Tibial nerve (tissue), 4 donors: ENCODE measurements at regions not wholly inside any gene's neighbourhood (a gene's known extent, or its start where the extent isn't known, plus 50 kb on each side); places are given as distances from the start of the nearest gene placed in this dataset.
"Not testable (repeated sequence)": the region's sequence is repeated elsewhere in the genome, so short reads cannot be mapped to it uniquely, and the experiment has no call there.

Source experiments
- DNase-seq, 2 donors: peaks; one replicate each; pipeline ENCODE4 v3.0.0-alpha.2; 2019; ENCODE audit warnings: low spot score in 2 of 2
- H3K27ac ChIP-seq, 4 donors: fragments of 200-600 bp; sonication (generic) in 3 of 4; one replicate each; pipeline ENCODE4 v1.5.1; 2017 to 2019; ENCODE audit warnings: mild to moderate bottlenecking in 1 of 4
- H3K27me3 ChIP-seq, 2 donors: fragments of 200-600 bp; sonication (generic) in 1 of 2; one replicate each; pipeline versions ENCODE4 v1.5.1 to v1.6.0; 2017 to 2019
- H3K36me3 ChIP-seq, 3 donors: fragments of 200-600 bp; sonication (generic); one replicate each; pipeline ENCODE4 v1.5.1; 2018 to 2019
- H3K4me1 ChIP-seq, 4 donors: fragments of 200-600 bp; sonication (generic) in 3 of 4; one replicate each; pipeline ENCODE4 v1.5.1; 2017 to 2019
- H3K4me3 ChIP-seq, 4 donors: fragments of 200-600 bp; sonication (generic) in 3 of 4; one replicate each; pipeline ENCODE4 v1.5.1; 2017 to 2019; ENCODE audit warnings: mild to moderate bottlenecking in 1 of 4, moderate library complexity in 1 of 4
- H3K9me3 ChIP-seq, 4 donors: fragments of 200-600 bp; sonication (generic) in 3 of 4; one replicate each; pipeline ENCODE4 v1.5.1; 2017 to 2019
- EP300 ChIP-seq, 2 donors: sonication (generic); formaldehyde crosslinking; IDR thresholded peaks; one replicate each; pipeline ENCODE4 v1.6.1; 2017; ENCODE audit warnings: antibody characterized with exemption in 2 of 2, mild to moderate bottlenecking in 1 of 2
- POLR2A ChIP-seq, 2 donors: fragments of 450-650 bp; IDR thresholded peaks; one replicate each; pipeline ENCODE4 v1.6.1; 2017; ENCODE audit warnings: antibody characterized with exemption in 2 of 2, mild to moderate bottlenecking in 2 of 2, moderate library complexity in 2 of 2
- WGBS, 2 donors: methylation state at CpG; one replicate each; pipeline ENCODE4 v1.1.5; 2018; 5-methylcytosine and 5-hydroxymethylcytosine counted together
- TF ChIP-seq, protein P1 (sequence below), 5 experiments: fragments of 200-600 bp in 3 of 5; fragments of 450-650 bp in 2 of 5; sonication (generic) in 3 of 5; IDR thresholded peaks; one replicate each; pipeline ENCODE4 v1.5.1; 2016 to 2019; ENCODE audit warnings: antibody characterized with exemption in 5 of 5, mild to moderate bottlenecking in 3 of 5, moderate library complexity in 2 of 5

DNA sequence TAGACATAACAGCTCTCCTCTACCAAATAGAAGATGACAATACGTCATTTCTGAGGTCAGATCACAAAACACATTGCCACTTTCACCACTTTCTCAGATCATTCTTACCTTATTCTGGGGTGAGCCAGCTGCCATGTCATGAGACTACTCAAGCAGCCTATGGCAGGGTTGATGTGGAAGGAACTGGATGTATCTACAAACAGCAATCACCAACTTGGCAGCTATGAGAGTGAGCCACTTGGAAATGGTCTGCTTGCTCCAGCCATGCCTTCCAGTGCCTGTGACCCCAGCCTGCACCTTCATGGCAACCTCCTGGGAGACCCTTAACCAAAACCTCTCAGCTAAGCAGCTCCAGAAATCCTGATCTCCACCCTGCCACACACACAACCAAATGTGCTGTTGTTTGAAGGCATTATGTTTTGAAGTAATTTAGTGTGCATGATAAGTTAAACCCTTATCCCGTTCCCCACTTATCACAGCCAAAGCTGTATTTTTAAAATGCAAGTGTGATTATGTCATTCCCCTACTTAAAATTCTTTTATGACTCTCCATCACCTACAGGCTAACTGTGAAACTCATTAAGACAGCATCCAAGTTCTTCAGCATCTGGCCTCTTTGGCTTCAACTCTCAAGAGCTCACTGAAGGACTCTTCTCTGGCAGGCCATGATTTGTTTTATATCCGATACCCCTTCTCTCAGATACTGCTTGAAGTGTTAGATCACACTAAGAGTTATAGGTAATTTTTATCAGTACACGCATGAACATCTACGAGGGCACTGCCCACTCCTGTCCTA lies 150.6 kb downstream of the LY86 start:
- Histone ChIP-seq H3K9me3 (no peaks in the 10 kb centered on the region), H3K4me1 (peaks cover 0 to 12% (median 0%) of the 10 kb centered on the region in 4 donors), H3K27me3 (peaks cover 0 to 4% of the 10 kb centered on the region in 2 donors), H3K27ac (no peak overlapping the region), H3K36me3 (no peaks in the 10 kb centered on the region), H3K4me3 (no peak overlapping the region)
- 66 to 80% methylated on average over 5 of the region's 5 CpGs for WGBS, 2 donors
- no peak for DNase-seq
- TF ChIP-seq, protein P1, sequence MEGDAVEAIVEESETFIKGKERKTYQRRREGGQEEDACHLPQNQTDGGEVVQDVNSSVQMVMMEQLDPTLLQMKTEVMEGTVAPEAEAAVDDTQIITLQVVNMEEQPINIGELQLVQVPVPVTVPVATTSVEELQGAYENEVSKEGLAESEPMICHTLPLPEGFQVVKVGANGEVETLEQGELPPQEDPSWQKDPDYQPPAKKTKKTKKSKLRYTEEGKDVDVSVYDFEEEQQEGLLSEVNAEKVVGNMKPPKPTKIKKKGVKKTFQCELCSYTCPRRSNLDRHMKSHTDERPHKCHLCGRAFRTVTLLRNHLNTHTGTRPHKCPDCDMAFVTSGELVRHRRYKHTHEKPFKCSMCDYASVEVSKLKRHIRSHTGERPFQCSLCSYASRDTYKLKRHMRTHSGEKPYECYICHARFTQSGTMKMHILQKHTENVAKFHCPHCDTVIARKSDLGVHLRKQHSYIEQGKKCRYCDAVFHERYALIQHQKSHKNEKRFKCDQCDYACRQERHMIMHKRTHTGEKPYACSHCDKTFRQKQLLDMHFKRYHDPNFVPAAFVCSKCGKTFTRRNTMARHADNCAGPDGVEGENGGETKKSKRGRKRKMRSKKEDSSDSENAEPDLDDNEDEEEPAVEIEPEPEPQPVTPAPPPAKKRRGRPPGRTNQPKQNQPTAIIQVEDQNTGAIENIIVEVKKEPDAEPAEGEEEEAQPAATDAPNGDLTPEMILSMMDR (IDR thresholded peaks at IDR 0.05) = no peak

DNA sequence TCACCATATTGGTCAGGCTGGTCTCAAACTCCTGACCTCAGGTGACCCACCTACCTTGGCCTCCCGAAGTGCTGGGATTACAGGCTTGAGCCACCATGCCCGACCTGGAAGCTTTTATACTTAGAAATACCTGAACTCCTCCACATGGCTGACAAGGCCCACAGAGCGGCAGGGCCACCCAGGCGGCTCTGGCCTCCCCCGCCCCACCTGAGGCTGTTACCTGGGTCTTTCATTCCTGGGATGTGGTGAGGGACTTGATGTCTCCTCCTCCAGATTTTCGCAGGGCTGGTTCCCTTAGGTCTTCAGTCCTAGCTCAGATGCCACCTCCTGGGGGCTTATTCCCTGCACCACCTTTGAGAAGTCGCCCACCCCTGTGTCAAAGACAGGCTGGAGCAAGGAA lies 152.1 kb downstream of the LY86 start:
- no peaks in the 10 kb centered on the region for H3K36me3 ChIP-seq
- WGBS, 2 donors = 91 to 92% methylated on average over 7 of the region's 7 CpGs

GRCh38 chr6:6741264-6741663 lies 152.7 kb downstream of the LY86 start:
- Histone ChIP-seq H3K4me1 (peaks cover 0 to 12% (median 0%) of the 10 kb centered on the region in 4 donors), H3K27me3 (peaks cover 0 to 4% of the 10 kb centered on the region in 2 donors), H3K36me3 (no peaks in the 10 kb centered on the region), H3K27ac (no peak overlapping the region), H3K4me3 (no peak overlapping the region), H3K9me3 (no peaks in the 10 kb centered on the region)
- TF ChIP-seq EP300 (IDR thresholded peaks at IDR 0.05) = no peak
- TF ChIP-seq POLR2A (IDR thresholded peaks at IDR 0.05) = no peak
- TF ChIP-seq, protein P1 (IDR thresholded peaks at IDR 0.05) = no peak
- WGBS, 2 donors = 55 to 62% methylated on average over 4 of the region's 4 CpGs
- DNase-seq = no peak

More for the DNA sequence above, 152.1 kb downstream of the LY86 start:
- H3K27me3 ChIP-seq = peaks cover 0 to 4% of the 10 kb centered on the region in 2 donors
- no peak overlapping the region for H3K27ac ChIP-seq
- no peak overlapping the region for H3K4me3 ChIP-seq
- no peak for DNase-seq
- TF ChIP-seq, protein P1 (IDR thresholded peaks at IDR 0.05) = no peak
- TF ChIP-seq EP300 (IDR thresholded peaks at IDR 0.05) = no peak
- peaks cover 0 to 12% (median 0%) of the 10 kb centered on the region in 4 donors for H3K4me1 ChIP-seq
- H3K9me3 ChIP-seq = no peaks in the 10 kb centered on the region

DNA sequence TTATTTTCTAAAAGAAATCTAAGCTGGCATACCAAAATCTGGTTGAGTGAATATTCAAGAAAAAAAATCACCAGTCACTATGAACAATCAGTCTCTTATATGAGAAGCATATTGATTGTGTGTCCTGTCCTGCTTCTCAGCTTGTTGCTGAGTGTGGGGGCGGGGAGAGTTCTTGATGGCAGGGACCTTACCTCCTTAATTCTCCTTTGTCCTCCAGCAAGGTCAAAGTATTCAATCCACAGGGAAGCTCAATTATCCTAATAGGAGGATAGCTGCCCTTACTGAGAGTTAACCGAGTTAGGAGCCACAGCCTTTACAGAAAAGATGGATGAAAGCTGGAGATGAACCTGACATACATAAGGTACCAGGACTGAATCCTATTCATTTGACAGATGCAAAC lies 154.0 kb downstream of the LY86 start:
- no peak for DNase-seq
- no peak for TF ChIP-seq EP300 (IDR thresholded peaks at IDR 0.05)
- TF ChIP-seq, protein P1 (IDR thresholded peaks at IDR 0.05) = no peak
- TF ChIP-seq POLR2A (IDR thresholded peaks at IDR 0.05) = no peak
- Histone ChIP-seq H3K27ac (no peak overlapping the region), H3K9me3 (no peaks in the 10 kb centered on the region), H3K27me3 (peaks cover 0 to 2% of the 10 kb centered on the region in 2 donors), H3K36me3 (no peaks in the 10 kb centered on the region), H3K4me3 (no peak overlapping the region), H3K4me1 (peaks cover 0 to 3% (median 0%) of the 10 kb centered on the region in 4 donors)
- WGBS, 2 donors = 74 to 85% methylated on average over 2 of the region's 2 CpGs

- Histone ChIP-seq H3K4me3 (no peak overlapping the region), H3K27me3 (no peaks in the 10 kb centered on the region), H3K9me3 (no peaks in the 10 kb centered on the region), H3K4me1 (peaks cover 0 to 7% (median 2%) of the 10 kb centered on the region in 4 donors), H3K27ac (no peak overlapping the region), H3K36me3 (no peaks in the 10 kb centered on the region)
- WGBS, 2 donors = 73 to 86% methylated on average over 4 of the region's 4 CpGs
- TF ChIP-seq, protein P1 (IDR thresholded peaks at IDR 0.05) = no peak
- TF ChIP-seq POLR2A (IDR thresholded peaks at IDR 0.05) (no peak), EP300 (IDR thresholded peaks at IDR 0.05) (no peak)
- DNase-seq = no peak
Observed at GRCh38 chr6:6744551-6744950, 156.0 kb downstream of the LY86 start.

DNA sequence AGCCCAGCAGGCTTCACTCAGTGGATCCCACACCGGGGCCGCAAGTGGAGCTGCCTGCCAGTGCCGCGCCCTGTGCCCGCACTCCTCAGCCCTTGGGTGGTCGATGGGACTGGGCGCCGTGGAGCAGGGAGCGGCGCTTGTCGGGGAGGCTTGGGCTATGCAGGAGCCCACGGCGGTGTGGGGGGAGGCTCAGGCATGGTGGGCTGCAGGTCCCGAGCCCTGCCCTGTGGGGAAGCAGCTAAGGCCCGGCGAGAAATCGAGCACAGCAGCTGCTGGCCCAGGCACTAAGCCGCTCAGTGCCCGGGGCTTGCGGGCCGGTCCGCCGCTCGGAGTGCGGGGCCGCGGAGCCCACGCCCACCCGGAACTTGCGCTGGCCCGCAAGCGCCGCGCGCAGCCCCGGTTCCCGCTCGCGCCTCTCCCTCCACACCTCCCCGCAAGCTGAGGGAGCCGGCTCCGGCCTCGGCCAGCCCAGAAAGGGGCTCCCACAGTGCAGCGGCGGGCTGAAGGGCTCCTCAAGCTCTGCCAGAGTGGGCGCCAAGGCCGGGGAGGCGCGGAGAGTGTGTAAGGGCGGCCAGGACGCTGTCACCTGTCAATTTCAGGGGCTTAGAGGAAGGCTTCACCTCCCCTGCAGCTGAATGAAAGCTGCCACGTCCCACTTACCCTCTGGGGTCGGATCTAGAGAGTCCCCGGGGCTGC lies 157.3 kb downstream of the LY86 start:
- 96 to 98% methylated on average over 51 to 54 of the region's 54 CpGs for WGBS, 2 donors
- not testable (repeated sequence) for H3K27me3 ChIP-seq, H3K4me3 ChIP-seq, DNase-seq, H3K9me3 ChIP-seq, H3K27ac ChIP-seq, H3K36me3 ChIP-seq
- H3K4me1 ChIP-seq = peaks cover 0 to 19% (median 7%) of the 10 kb centered on the region in 4 donors
